ENCODE measurements at regions not wholly inside any gene's neighbourhood (a gene's known extent, or its start where the extent isn't known, plus 50 kb on each side); places are given as distances from the start of the nearest gene placed in this dataset.

DNA sequence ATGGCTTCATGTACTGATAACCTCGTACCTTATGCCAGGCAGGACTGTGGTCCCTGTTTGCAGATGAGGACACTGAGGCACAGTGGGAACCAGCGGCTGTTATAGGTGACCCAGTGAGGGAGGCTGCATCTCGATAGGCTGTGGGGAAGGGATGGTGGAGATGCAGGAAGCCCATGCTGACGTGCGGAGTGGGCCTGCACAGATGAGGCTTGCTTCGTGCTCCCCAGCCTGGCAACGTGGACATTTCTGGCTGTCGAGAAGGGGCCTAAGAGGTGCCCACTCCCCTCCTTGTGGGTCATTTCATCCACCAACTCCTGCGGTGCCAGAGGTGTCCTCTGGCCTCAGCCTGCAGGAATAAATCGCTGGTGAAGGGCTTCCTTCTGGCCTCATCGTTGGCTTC is 107.4 kb downstream of the SLC25A47 start:
- no peak for TF ChIP-seq CTCF (IDR thresholded peaks at IDR 0.05)
- no peak for TF ChIP-seq EP300 (IDR thresholded peaks at IDR 0.05)
